ENCODE measurements at regions not wholly inside any gene's neighbourhood (a gene's known extent, or its start where the extent isn't known, plus 50 kb on each side); places are given as distances from the start of the nearest gene placed in this dataset.

GRCh38 chr14:85308531-85309300 lies 221.2 kb upstream of the FLRT2 start:
- TF ChIP-seq EZH2 (IDR thresholded peaks at IDR 0.05; ENCODE audit: insufficient read depth, poor library complexity, severe bottlenecking) (no peak), EZH2phosphoT487 (IDR thresholded peaks at IDR 0.05; ENCODE audit: insufficient read depth, low read depth) (no peak)
